CD4-positive, alpha-beta T cell (primary cell): ENCODE measurements at regions not wholly inside any gene's neighbourhood (a gene's known extent, or its start where the extent isn't known, plus 50 kb on each side); places are given as distances from the start of the nearest gene placed in this dataset.

Source experiments
- ATAC-seq: fragments of 200-7000 bp; cut with Tn5 transposase; one replicate; pipeline ENCODE4 v1.10.0; 2022; ENCODE audit warnings: mild to moderate bottlenecking; ENCODE audit not compliant: poor library complexity
- CTCF ChIA-PET: fragments of 350-600 bp; sonication (Branson Sonifier 250); formaldehyde crosslinking; loops from one replicate; lab custom pipeline; 2021; ENCODE audit warnings: antibody characterized with exemption, inconsistent platforms; lab: Charles Lee
- POLR2A ChIA-PET: fragments of 350-600 bp; sonication (Branson Sonifier 250); formaldehyde crosslinking; loops from one replicate; lab custom pipeline; 2021; ENCODE audit warnings: antibody characterized with exemption, inconsistent platforms; lab: Charles Lee
- DNase-seq, 14 experiments: peaks; one replicate each; pipeline ENCODE4 v3.0.0-alpha.2; 2013 to 2020; ENCODE audit warnings: mixed read lengths in 2 of 14
- H3K27ac ChIP-seq, 2 donors: one replicate each; pipeline versions ENCODE4 v1.5.1 to v1.7.0; 2013; ENCODE audit warnings: low read length in 2 of 2, low read depth in 1 of 2, mild to moderate bottlenecking in 1 of 2
- H3K27me3 ChIP-seq, 2 experiments: 1 replicate in 1 of 2; 2 replicates in 1 of 2; pipeline versions ENCODE4 v1.6.1 to v1.7.0; 2013; ENCODE audit warnings: low read length in 2 of 2, control low read depth in 1 of 2, mild to moderate bottlenecking in 1 of 2, moderate library complexity in 1 of 2; ENCODE audit not compliant: insufficient read depth in 2 of 2, control insufficient read depth in 1 of 2
- H3K36me3 ChIP-seq: one replicate; pipeline ENCODE4 v1.6.1; 2013; ENCODE audit warnings: low read length, control low read depth; ENCODE audit not compliant: insufficient read depth
- H3K4me1 ChIP-seq: one replicate; pipeline ENCODE4 v1.6.1; 2013; ENCODE audit warnings: low read length, control low read depth; ENCODE audit not compliant: insufficient read depth
- H3K4me3 ChIP-seq: one replicate; pipeline ENCODE4 v1.5.1; 2013; ENCODE audit warnings: mild to moderate bottlenecking, low read length, moderate library complexity
- H3K9me3 ChIP-seq, 2 experiments: 1 replicate in 1 of 2; 2 replicates in 1 of 2; pipeline versions ENCODE4 v1.6.1 to v1.7.0; 2013; ENCODE audit warnings: low read length in 2 of 2, mild to moderate bottlenecking in 2 of 2, control low read depth in 1 of 2, moderate library complexity in 1 of 2; ENCODE audit not compliant: control insufficient read depth in 1 of 2, insufficient read depth in 1 of 2
- H3K27ac Mint-ChIP-seq: one replicate; pipeline ENCODE4 v1.8.0; 2020; ENCODE audit warnings: mixed read lengths
- H3K27me3 Mint-ChIP-seq: one replicate; pipeline ENCODE4 v1.8.0; 2021; ENCODE audit warnings: mixed read lengths
- H3K36me3 Mint-ChIP-seq: one replicate; pipeline ENCODE4 v1.8.0; 2021; ENCODE audit warnings: low read depth, mixed read lengths
- H3K4me1 Mint-ChIP-seq: one replicate; pipeline ENCODE4 v1.8.0; 2021; ENCODE audit warnings: low read depth, mixed read lengths
- H3K4me3 Mint-ChIP-seq: one replicate; pipeline ENCODE4 v1.8.0; 2020; ENCODE audit warnings: mild to moderate bottlenecking, mixed read lengths
- H3K9me3 Mint-ChIP-seq: one replicate; pipeline ENCODE4 v1.8.0; 2020; ENCODE audit warnings: mixed read lengths
- intact Hi-C, 2 experiments: fragments of 100-400 bp; cut with DNase I in 1 of 2; cut with micrococcal nuclease in 1 of 2; formaldehyde crosslinking; loops; one replicate each; pipeline versions ENCODE4 v1.15.1 to v1.9.0; 2023 to 2025; cut with DNase I, micrococcal nuclease
- TF ChIP-seq, protein P1 (sequence below): fragments of 200-600 bp; IDR thresholded peaks from one replicate; pipeline ENCODE4 v1.8.0; 2022; ENCODE audit warnings: antibody characterized with exemption, mild to moderate bottlenecking

- H3K36me3 Mint-ChIP-seq = no peaks in the 10 kb centered on the region
- DNase-seq (no peak), ATAC-seq (no peak)
- intact Hi-C loops = no loop called here
- TF ChIP-seq, protein P1, sequence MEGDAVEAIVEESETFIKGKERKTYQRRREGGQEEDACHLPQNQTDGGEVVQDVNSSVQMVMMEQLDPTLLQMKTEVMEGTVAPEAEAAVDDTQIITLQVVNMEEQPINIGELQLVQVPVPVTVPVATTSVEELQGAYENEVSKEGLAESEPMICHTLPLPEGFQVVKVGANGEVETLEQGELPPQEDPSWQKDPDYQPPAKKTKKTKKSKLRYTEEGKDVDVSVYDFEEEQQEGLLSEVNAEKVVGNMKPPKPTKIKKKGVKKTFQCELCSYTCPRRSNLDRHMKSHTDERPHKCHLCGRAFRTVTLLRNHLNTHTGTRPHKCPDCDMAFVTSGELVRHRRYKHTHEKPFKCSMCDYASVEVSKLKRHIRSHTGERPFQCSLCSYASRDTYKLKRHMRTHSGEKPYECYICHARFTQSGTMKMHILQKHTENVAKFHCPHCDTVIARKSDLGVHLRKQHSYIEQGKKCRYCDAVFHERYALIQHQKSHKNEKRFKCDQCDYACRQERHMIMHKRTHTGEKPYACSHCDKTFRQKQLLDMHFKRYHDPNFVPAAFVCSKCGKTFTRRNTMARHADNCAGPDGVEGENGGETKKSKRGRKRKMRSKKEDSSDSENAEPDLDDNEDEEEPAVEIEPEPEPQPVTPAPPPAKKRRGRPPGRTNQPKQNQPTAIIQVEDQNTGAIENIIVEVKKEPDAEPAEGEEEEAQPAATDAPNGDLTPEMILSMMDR = no peak
- H3K4me3 ChIP-seq = no peak overlapping the region
- peaks cover 7% of the 10 kb centered on the region for H3K27me3 Mint-ChIP-seq
- no peaks in the 10 kb centered on the region for H3K4me1 ChIP-seq
- peaks cover 0 to 4% of the 10 kb centered on the region in 2 experiments for H3K9me3 ChIP-seq
- CTCF ChIA-PET = no interaction called here
- H3K4me3 Mint-ChIP-seq = no peak overlapping the region
- POLR2A ChIA-PET = no interaction called here
- no peak overlapping the region for H3K27ac ChIP-seq
- H3K27me3 ChIP-seq = no peaks in the 10 kb centered on the region
- no peaks in the 10 kb centered on the region for H3K4me1 Mint-ChIP-seq
- no peaks in the 10 kb centered on the region for H3K9me3 Mint-ChIP-seq
- no peaks in the 10 kb centered on the region for H3K36me3 ChIP-seq
- H3K27ac Mint-ChIP-seq = no peak overlapping the region
Measured at GRCh38 chr7:50957431-50957830, 174.7 kb upstream of the GRB10 start.

DNA sequence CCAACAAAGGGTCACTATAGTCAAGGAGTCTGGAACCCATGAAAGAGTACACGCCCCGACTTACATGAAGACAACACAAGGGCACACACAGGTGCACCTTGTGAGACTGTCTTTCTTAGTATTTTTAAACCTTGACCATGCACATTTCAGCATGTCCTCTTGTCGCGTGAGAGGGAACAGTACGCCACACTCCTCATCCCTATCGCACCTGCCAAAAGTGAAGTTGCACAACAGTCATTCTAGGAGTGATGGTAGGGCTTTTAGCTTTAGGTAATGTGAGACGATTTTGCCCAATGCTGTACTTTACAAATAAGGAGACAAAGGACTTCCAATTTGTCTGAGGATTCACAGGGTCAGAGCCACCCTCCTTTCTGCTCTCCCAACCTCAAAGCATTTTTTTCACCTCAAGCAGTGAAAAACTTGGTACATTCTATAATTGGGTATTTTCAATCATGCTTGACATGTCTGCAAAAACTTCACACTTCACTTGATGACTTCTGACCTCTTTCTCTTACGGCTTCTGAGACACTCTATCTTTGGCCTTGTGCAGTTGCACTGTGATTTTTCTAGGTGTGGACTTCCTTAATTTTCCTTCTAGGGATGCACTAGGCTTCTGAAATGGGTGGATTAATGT is 173.9 kb upstream of the GRB10 start:
- no peak overlapping the region for H3K4me3 ChIP-seq
- POLR2A ChIA-PET = no interaction called here
- no peak for ATAC-seq
- Mint-ChIP-seq H3K4me3 (no peak overlapping the region), H3K4me1 (no peaks in the 10 kb centered on the region), H3K27ac (no peak overlapping the region), H3K9me3 (no peaks in the 10 kb centered on the region), H3K27me3 (peaks cover 6% of the 10 kb centered on the region), H3K36me3 (no peaks in the 10 kb centered on the region)
- peaks cover 0 to 4% of the 10 kb centered on the region in 2 experiments for H3K9me3 ChIP-seq
- DNase-seq = no peak
- CTCF ChIA-PET = no interaction called here
- H3K27ac ChIP-seq = no peak overlapping the region
- intact Hi-C loops = no loop called here
- TF ChIP-seq, protein P1 = no peak
- no peaks in the 10 kb centered on the region for H3K4me1 ChIP-seq
- H3K36me3 ChIP-seq = no peaks in the 10 kb centered on the region
- H3K27me3 ChIP-seq = no peaks in the 10 kb centered on the region

DNA sequence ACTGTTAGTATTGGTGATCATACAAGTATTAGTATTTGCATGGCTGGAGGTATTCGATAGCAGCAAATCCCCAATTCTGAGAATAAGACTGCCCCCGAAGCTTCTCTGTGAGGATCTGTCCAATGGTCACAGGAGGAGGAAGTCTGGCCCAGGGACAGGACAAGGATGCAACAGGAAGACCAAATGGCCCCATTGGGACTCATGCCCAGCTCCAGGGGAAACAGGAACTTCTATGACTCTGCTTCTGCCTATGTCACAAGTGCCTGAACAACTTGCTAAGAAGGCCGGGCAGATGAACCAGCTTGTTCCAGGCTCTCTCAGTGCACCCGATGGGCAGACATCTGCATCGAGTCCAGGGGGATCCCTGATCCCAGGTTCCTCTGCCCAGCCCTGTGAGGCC is 172.0 kb upstream of the GRB10 start:
- Histone ChIP-seq H3K27me3 (no peaks in the 10 kb centered on the region), H3K27ac (no peak overlapping the region), H3K4me3 (no peak overlapping the region), H3K4me1 (no peaks in the 10 kb centered on the region), H3K36me3 (no peaks in the 10 kb centered on the region), H3K9me3 (peaks cover 0 to 4% of the 10 kb centered on the region in 2 experiments)
- Mint-ChIP-seq H3K4me1 (no peaks in the 10 kb centered on the region), H3K27ac (no peak overlapping the region), H3K4me3 (no peak overlapping the region), H3K27me3 (no peaks in the 10 kb centered on the region), H3K9me3 (no peaks in the 10 kb centered on the region), H3K36me3 (no peaks in the 10 kb centered on the region)
- DNase-seq = no peak
- no peak for ATAC-seq
- intact Hi-C loops = no loop called here
- TF ChIP-seq, protein P1 = no peak
- ChIA-PET POLR2A (no interaction called here), CTCF (no interaction called here)
